ENCODE measurements at regions not wholly inside any gene's neighbourhood (a gene's known extent, or its start where the extent isn't known, plus 50 kb on each side); places are given as distances from the start of the nearest gene placed in this dataset.

DNA sequence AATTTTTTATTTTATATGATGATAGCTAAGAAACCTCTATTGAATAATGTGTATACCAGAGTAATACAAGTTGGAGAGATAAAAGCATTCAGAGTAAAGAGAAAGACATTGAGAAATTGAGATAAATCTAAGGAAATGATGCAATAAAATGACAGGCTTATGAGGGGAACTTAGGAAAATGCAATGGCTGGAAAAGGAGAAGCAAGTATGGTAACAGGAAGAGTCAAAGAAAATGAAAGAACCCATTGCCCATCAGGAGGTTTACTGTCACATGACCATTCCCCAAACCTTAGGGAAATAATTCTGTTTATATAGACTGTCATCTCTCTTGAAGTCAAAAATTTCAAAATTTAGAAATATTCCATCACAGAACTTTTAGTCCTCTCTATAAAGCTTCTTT is 808.0 kb upstream of the PRR20A start:
- TF ChIP-seq POLR2A (IDR thresholded peaks at IDR 0.05) (no peak), POLR2AphosphoS5 (IDR thresholded peaks at IDR 0.05) (no peak), EP300 (IDR thresholded peaks at IDR 0.05) (no peak)
- TF ChIP-seq, protein P1, sequence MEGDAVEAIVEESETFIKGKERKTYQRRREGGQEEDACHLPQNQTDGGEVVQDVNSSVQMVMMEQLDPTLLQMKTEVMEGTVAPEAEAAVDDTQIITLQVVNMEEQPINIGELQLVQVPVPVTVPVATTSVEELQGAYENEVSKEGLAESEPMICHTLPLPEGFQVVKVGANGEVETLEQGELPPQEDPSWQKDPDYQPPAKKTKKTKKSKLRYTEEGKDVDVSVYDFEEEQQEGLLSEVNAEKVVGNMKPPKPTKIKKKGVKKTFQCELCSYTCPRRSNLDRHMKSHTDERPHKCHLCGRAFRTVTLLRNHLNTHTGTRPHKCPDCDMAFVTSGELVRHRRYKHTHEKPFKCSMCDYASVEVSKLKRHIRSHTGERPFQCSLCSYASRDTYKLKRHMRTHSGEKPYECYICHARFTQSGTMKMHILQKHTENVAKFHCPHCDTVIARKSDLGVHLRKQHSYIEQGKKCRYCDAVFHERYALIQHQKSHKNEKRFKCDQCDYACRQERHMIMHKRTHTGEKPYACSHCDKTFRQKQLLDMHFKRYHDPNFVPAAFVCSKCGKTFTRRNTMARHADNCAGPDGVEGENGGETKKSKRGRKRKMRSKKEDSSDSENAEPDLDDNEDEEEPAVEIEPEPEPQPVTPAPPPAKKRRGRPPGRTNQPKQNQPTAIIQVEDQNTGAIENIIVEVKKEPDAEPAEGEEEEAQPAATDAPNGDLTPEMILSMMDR (IDR thresholded peaks at IDR 0.05): no peak

All from stomach (tissue), 4 donors.